ENCODE measurements at regions not wholly inside any gene's neighbourhood (a gene's known extent, or its start where the extent isn't known, plus 50 kb on each side); places are given as distances from the start of the nearest gene placed in this dataset.
"Not testable (repeated sequence)": the region's sequence is repeated elsewhere in the genome, so short reads cannot be mapped to it uniquely, and the experiment has no call there.

GRCh38 chr9:81335879-81336421 is 353.4 kb downstream of the TLE1 start:
- no peak for DNase-seq

- DNase-seq, result no peak
Observed at GRCh38 chr9:81321551-81321950, 367.8 kb downstream of the TLE1 start.

- DNase-seq, result peak; percentile 97
Observed at GRCh38 chr9:81320909-81321482, 368.4 kb downstream of the TLE1 start.

- DNase-seq, result no peak
Observed at GRCh38 chr9:81318571-81318970, 370.8 kb downstream of the TLE1 start.

GRCh38 chr9:81317939-81318338 is 371.4 kb downstream of the TLE1 start:
- no peak for DNase-seq

GRCh38 chr9:81317223-81317622 is 372.1 kb downstream of the TLE1 start:
- no peak for DNase-seq

GRCh38 chr9:81314490-81314889 is 374.9 kb downstream of the TLE1 start:
- no peak for DNase-seq

- no peak for DNase-seq
Observed at GRCh38 chr9:81313877-81314276, 375.5 kb downstream of the TLE1 start.

- no peak for DNase-seq
Observed at GRCh38 chr9:81312346-81312745, 377.0 kb downstream of the TLE1 start.

- no peak for DNase-seq
Observed at GRCh38 chr9:81308404-81308803, 380.9 kb downstream of the TLE1 start.

- DNase-seq, result not testable (repeated sequence)
Observed at GRCh38 chr9:81307791-81308190, 381.6 kb downstream of the TLE1 start.

GRCh38 chr9:81305561-81306182 is 383.7 kb downstream of the TLE1 start:
- DNase-seq, result no peak

- DNase-seq, result no peak
Observed at GRCh38 chr9:81303658-81304057, 385.7 kb downstream of the TLE1 start.

- no peak for DNase-seq
Observed at GRCh38 chr9:81293651-81294050, 395.7 kb downstream of the TLE1 start.

GRCh38 chr9:81292056-81292805 is 397.1 kb downstream of the TLE1 start:
- DNase-seq, result no peak

- no peak for DNase-seq
Observed at GRCh38 chr9:81289622-81290021, 399.7 kb downstream of the TLE1 start.

- no peak for DNase-seq
Observed at GRCh38 chr9:81268048-81268447, 421.3 kb downstream of the TLE1 start.

GRCh38 chr9:81266674-81267073 is 422.7 kb downstream of the TLE1 start:
- DNase-seq, result no peak

- no peak for DNase-seq
Observed at GRCh38 chr9:81266086-81266485, 423.3 kb downstream of the TLE1 start.

GRCh38 chr9:81264516-81264915 is 424.8 kb downstream of the TLE1 start:
- DNase-seq, result no peak

GRCh38 chr9:81259896-81260295 is 429.5 kb downstream of the TLE1 start:
- DNase-seq, result no peak

GRCh38 chr9:81256368-81256767 is 433.0 kb downstream of the TLE1 start:
- DNase-seq, result no peak

- DNase-seq, result no peak
Observed at GRCh38 chr9:81250606-81251005, 438.7 kb downstream of the TLE1 start.

- DNase-seq, result no peak
Observed at GRCh38 chr9:81250041-81250440, 439.3 kb downstream of the TLE1 start.
